ENCODE measurements at regions not wholly inside any gene's neighbourhood (a gene's known extent, or its start where the extent isn't known, plus 50 kb on each side); places are given as distances from the start of the nearest gene placed in this dataset.

GRCh38 chr2:21469158-21469557, 345.4 kb downstream of the TDRD15 start:
- Histone ChIP-seq H3K4me3 (no peak overlapping the region), H3K4me1 (no peaks in the 10 kb centered on the region), H3K4me2 (no peak overlapping the region), H3K27ac (no peak overlapping the region), H3K9me3 (0 out of 3 replicates have a peak, but pooled peaks cover 2% of the 10 kb centered on the region)
- 0% methylated on average over 2 of the region's 2 CpGs for WGBS (ENCODE audit: missing lambda C conversion rate)
- FAIRE-seq (no peak), ATAC-seq (no peak), DNase-seq (ENCODE audit: low read depth in 1 of 2, low spot score in 1 of 2) (no peak)
- TF ChIP-seq ZSCAN20 (CRISPR knock-in tag; IDR thresholded peaks at IDR 0.05) (no peak), HOXB5 (CRISPR knock-in tag; IDR thresholded peaks at IDR 0.05) (no peak), HES2 (IDR thresholded peaks at IDR 0.05) (no peak), ZFP36 (IDR thresholded peaks at IDR 0.05; ENCODE audit: borderline replicate concordance, partially characterized antibody) (no peak), PHF8 (IDR thresholded peaks at IDR 0.05; ENCODE audit: borderline replicate concordance, low read depth) (no peak), ZNF302 (CRISPR knock-in tag; IDR thresholded peaks at IDR 0.05) (no peak), RCOR1 (IDR thresholded peaks at IDR 0.05; ENCODE audit: low read depth, low read length) (no peak), CHD2 (IDR thresholded peaks at IDR 0.05; ENCODE audit: low read length, partially characterized antibody) (no peak), CBX8 (IDR thresholded peaks at IDR 0.05) (no peak), MYC (IDR thresholded peaks at IDR 0.05; ENCODE audit: borderline replicate concordance, low read length) (no peak), JUNB (IDR thresholded peaks at IDR 0.05) (no peak), CEBPB (IDR thresholded peaks at IDR 0.05) (no peak), CHD4 (IDR thresholded peaks at IDR 0.05; ENCODE audit: borderline replicate concordance) (no peak), EHMT2 (IDR thresholded peaks at IDR 0.05; ENCODE audit: low read depth) (no peak), HOXA7 (CRISPR knock-in tag; IDR thresholded peaks at IDR 0.05) (no peak)
- POLR2A ChIA-PET: no interaction called here
- CTCF ChIA-PET: no interaction called here

GRCh38 chr2:21469564-21469963, 345.8 kb downstream of the TDRD15 start:
- TF ChIP-seq JUNB (IDR thresholded peaks at IDR 0.05) (no peak), CHD2 (IDR thresholded peaks at IDR 0.05; ENCODE audit: low read length, partially characterized antibody) (no peak), SREBF2 (IDR thresholded peaks at IDR 0.05) (no peak), HDAC2 (IDR thresholded peaks at IDR 0.05) (no peak), POLR2A (IDR thresholded peaks at IDR 0.05; ENCODE audit: low read length) (no peak), PBX3 (IDR thresholded peaks at IDR 0.05) (no peak), HOXB5 (CRISPR knock-in tag; IDR thresholded peaks at IDR 0.05) (no peak), RARB (CRISPR knock-in tag; IDR thresholded peaks at IDR 0.05) (no peak), BHLHE40 (IDR thresholded peaks at IDR 0.05; ENCODE audit: low read depth, low read length) (no peak), E2F6 (IDR thresholded peaks at IDR 0.05; ENCODE audit: borderline replicate concordance, low read depth) (no peak), RFX5 (IDR thresholded peaks at IDR 0.05) (no peak), CTCF (IDR thresholded peaks at IDR 0.05) (no peak), GATA3 (IDR thresholded peaks at IDR 0.05; ENCODE audit: borderline replicate concordance) (no peak), FOXS1 (CRISPR knock-in tag; IDR thresholded peaks at IDR 0.05) (no peak), NPAS2 (CRISPR knock-in tag; IDR thresholded peaks at IDR 0.05; ENCODE audit: borderline replicate concordance) (no peak), NR3C1 (IDR thresholded peaks at IDR 0.05) (no peak)
- CTCF ChIA-PET: no interaction called here
- no peaks in the 10 kb centered on the region for H3K4me1 ChIP-seq
- ATAC-seq: no peak
- 2% methylated on average over 4 of the region's 4 CpGs for WGBS (ENCODE audit: missing lambda C conversion rate)
- H3K4me2 ChIP-seq: no peak overlapping the region
- no peak overlapping the region for H3K4me3 ChIP-seq
- POLR2A ChIA-PET: no interaction called here
- no peak for FAIRE-seq
- H3K27ac ChIP-seq: no peak overlapping the region
- DNase-seq (ENCODE audit: low read depth in 1 of 2, low spot score in 1 of 2): no peak
- no peaks in the 10 kb centered on the region for H3K9me3 ChIP-seq
